Kidney epithelial cell (primary cell): ENCODE measurements at regions not wholly inside any gene's neighbourhood (a gene's known extent, or its start where the extent isn't known, plus 50 kb on each side); places are given as distances from the start of the nearest gene placed in this dataset.

Experiments
- DNase-seq: peaks from one replicate; pipeline ENCODE4 v3.0.0-alpha.2; 2010; ENCODE audit warnings: low read depth
- H3K27me3 ChIP-seq: 2 replicates; pipeline ENCODE4 v1.6.0; 2011; ENCODE audit warnings: low read length; ENCODE audit not compliant: control insufficient read depth, insufficient read depth
- H3K36me3 ChIP-seq: 2 replicates; pipeline ENCODE4 v1.5.1; 2011; ENCODE audit warnings: low read length; ENCODE audit not compliant: control insufficient read depth, insufficient read depth
- H3K4me3 ChIP-seq: 2 replicates; pipeline ENCODE4 v1.5.1; 2011; ENCODE audit warnings: low read depth, mild to moderate bottlenecking, control low read depth, low read length
- TF ChIP-seq, protein P1 (sequence below): IDR thresholded peaks from 2 replicates; pipeline ENCODE4 v1.5.1; 2011; ENCODE audit warnings: mild to moderate bottlenecking, moderate library complexity, low read length, control low read depth, inconsistent platforms; ENCODE audit not compliant: insufficient read depth, poor library complexity, severe bottlenecking

DNA sequence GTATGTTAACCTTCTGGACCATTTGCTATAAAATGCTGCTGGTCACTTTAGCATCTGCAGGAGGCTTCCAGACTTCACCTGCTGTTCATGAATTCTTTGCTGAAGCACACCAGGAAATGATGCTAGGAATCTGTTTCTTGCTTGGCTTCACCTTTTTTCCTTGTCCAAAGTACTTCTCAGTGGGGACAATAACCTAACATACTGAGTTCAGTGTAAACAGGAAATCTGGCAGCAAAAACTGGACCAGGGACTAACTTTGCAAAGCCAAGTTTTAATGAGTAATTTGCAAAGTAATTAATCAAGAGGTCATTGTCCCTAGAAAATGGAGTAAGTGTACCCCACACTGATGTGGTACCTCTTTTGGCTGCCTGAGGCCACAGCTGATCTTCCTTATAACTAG lies 128.4 kb downstream of the RXFP2 start:
- no peak overlapping the region for H3K4me3 ChIP-seq
- H3K36me3 ChIP-seq: no peaks in the 10 kb centered on the region
- no peaks in the 10 kb centered on the region for H3K27me3 ChIP-seq
- DNase-seq: no peak
- TF ChIP-seq, protein P1, sequence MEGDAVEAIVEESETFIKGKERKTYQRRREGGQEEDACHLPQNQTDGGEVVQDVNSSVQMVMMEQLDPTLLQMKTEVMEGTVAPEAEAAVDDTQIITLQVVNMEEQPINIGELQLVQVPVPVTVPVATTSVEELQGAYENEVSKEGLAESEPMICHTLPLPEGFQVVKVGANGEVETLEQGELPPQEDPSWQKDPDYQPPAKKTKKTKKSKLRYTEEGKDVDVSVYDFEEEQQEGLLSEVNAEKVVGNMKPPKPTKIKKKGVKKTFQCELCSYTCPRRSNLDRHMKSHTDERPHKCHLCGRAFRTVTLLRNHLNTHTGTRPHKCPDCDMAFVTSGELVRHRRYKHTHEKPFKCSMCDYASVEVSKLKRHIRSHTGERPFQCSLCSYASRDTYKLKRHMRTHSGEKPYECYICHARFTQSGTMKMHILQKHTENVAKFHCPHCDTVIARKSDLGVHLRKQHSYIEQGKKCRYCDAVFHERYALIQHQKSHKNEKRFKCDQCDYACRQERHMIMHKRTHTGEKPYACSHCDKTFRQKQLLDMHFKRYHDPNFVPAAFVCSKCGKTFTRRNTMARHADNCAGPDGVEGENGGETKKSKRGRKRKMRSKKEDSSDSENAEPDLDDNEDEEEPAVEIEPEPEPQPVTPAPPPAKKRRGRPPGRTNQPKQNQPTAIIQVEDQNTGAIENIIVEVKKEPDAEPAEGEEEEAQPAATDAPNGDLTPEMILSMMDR: no peak

DNA sequence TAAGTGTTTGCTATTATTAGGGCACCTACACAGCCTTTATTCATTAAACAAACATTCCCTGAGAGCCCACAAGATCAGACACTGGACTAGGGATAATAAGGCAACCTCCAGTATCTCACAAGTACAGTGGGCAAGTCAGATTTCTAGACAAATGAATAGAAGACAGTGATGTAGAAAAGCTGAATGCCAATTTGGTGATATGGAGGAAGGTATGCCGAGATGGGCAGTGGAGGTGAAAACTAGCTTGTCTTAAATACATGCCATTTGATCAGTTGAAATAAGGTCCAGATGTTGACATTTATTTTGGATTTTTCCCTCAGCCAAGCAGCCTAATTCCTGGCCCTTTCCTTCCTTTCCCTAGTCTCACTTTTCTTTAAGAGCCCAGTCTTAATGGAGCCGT lies 130.3 kb downstream of the RXFP2 start:
- Histone ChIP-seq H3K27me3 (no peaks in the 10 kb centered on the region), H3K36me3 (no peaks in the 10 kb centered on the region), H3K4me3 (no peak overlapping the region)
- TF ChIP-seq, protein P1: no peak
- no peak for DNase-seq

DNA sequence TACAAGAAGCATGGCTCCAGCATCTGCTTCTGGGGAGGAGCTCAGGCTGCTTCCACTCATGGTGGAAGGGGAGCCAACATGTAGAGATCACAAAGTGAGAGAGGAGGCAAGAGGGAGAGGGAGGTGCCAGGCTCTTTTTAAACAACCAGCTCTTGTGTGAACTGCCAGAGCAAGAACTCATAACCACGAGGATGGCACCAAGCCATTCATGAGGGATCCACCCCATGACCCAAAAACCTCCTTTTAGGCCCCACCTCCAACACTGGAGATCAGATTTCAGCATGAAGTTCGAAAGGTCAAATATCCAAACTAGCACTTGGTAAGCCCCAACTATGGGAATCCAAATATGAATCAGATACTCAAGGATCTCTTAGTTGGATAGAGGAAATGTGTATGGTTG lies 131.2 kb downstream of the RXFP2 start:
- Histone ChIP-seq H3K36me3 (no peaks in the 10 kb centered on the region), H3K27me3 (no peaks in the 10 kb centered on the region), H3K4me3 (no peak overlapping the region)
- no peak for DNase-seq
- TF ChIP-seq, protein P1: no peak

DNA sequence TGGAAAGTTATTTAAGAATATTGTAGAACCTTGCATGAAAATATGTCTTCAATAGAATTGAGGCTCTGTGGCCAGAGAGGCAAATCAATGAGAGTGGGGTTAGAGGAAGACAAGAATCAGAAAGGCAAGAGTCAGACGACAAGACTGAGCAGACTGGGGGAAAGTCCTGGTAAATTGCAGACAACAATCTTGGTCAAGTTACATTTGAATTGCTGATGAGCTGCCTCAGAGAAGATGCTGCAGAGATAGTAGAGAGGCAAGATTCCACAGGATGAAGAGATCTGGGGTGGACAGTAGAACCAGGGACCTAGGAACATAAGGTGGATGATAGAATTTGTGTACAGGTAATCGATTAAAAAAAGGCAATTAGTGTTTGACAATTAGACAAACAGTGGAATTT lies 133.8 kb downstream of the RXFP2 start:
- H3K4me3 ChIP-seq: no peak overlapping the region
- H3K36me3 ChIP-seq: no peaks in the 10 kb centered on the region
- no peaks in the 10 kb centered on the region for H3K27me3 ChIP-seq
- DNase-seq: no peak
- TF ChIP-seq, protein P1: no peak

DNA sequence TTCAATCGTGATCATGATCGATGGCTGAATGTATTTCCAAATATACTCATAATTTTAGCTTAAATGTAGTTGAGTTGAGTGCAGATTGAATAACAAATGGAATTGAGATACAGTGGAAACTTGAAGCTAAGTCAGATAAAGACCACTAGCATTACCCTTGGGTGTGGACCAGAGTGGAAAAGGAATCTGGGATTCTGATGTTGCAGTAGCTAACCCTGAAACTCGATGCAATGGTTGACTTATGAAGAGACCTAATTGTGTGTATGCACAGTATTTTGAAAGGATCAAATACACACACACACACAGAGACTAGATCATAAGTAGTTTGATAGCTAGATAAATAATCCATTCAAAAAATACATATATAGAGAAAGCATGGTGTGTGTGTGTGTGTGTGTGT lies 135.8 kb downstream of the RXFP2 start:
- TF ChIP-seq, protein P1: no peak
- Histone ChIP-seq H3K36me3 (no peaks in the 10 kb centered on the region), H3K27me3 (no peaks in the 10 kb centered on the region), H3K4me3 (no peak overlapping the region)
- no peak for DNase-seq

DNA sequence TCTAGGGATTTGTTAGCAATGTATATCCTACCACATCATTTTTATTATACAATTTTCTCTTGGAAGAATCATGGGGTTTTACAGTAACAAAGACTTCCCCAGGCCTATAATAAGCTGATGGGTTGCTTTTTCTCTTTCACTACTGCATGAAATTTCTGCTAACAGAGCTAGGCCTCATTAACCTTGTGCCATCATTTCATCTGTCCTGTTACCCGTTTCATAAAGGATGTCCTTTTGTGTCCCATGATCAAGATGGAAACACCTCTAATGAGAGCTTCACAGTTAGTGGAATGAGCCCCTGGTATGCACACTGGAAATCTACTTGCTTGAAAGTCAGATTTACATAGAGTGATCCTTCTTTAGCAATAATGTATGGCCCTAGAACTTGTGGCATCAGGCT lies 138.7 kb downstream of the RXFP2 start:
- no peaks in the 10 kb centered on the region for H3K27me3 ChIP-seq
- no peak for DNase-seq
- H3K36me3 ChIP-seq: no peaks in the 10 kb centered on the region
- H3K4me3 ChIP-seq: no peak overlapping the region
- TF ChIP-seq, protein P1: no peak
